GM21576 (cell line): ENCODE measurements at regions not wholly inside any gene's neighbourhood (a gene's known extent, or its start where the extent isn't known, plus 50 kb on each side); places are given as distances from the start of the nearest gene placed in this dataset.

Experiments used
- ATAC-seq: cut with Tn5 transposase; IDR thresholded peaks from one replicate; pipeline ENCODE4 v1.9.1; 2021; ENCODE audit warnings: mild to moderate bottlenecking, moderate library complexity; ENCODE audit not compliant: unreplicated experiment

DNA sequence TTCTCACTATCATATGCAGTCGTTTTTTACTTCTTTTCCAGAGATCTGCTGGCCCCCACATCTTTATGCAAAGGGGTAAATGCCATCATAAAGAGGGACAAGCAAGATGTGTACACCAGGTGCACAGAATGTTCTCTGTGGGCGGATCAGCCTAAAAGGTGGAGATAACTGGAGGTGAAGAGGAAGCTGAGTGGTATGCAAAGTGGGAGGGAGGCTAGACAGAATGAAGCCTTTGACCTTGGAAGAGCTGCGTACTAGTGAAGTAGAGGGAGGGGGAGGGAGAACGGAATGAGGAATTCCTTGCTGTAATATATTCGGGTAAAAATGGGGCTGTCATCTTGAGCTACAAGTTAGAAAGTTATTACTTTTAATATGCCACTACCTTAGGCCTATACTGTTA lies 287.5 kb upstream of the VRK2 start:
- no peak for ATAC-seq

GRCh38 chr2:57759822-57760300 lies 286.7 kb upstream of the VRK2 start:
- peak; percentile 93 for ATAC-seq

- peak; percentile 58 for ATAC-seq
Measured at GRCh38 chr2:57760381-57760801, 286.2 kb upstream of the VRK2 start.

DNA sequence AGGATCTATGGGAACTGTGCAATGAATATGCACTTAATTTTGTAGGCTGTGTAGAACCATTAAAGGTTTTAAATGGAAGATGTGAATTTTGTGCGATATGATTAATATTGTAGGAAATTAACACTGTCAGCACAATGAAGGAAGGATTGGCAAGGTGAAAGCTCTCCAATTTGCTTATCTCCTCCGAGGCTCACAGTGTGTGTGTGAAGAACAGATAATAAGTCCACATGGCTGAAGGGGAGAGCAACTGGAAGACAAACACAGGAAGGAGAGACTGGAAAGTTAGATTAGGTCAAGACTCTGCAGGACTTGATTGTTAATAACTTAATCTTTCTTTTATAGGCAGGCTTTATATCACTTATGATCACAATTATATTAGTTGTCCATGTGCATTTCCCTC lies 269.7 kb upstream of the VRK2 start:
- no peak for ATAC-seq

DNA sequence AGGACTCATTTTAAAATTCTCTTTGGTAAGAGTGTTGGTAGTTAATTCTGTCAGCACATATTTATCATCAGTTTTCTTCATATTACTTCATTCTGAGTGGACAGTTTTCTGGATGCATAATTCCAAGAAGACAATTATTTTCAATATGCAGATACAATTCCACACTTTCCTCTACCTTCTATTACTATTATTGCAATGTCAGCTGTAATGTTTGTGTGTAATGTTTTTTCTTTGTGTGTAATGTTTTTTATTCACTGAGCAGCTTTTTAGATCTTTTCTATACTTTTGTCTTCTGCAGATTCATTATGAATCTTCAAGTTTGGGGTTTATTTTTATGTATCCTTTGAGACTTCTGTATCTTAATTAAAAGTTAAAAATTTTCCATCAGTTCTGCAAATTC lies 264.0 kb upstream of the VRK2 start:
- no peak for ATAC-seq

DNA sequence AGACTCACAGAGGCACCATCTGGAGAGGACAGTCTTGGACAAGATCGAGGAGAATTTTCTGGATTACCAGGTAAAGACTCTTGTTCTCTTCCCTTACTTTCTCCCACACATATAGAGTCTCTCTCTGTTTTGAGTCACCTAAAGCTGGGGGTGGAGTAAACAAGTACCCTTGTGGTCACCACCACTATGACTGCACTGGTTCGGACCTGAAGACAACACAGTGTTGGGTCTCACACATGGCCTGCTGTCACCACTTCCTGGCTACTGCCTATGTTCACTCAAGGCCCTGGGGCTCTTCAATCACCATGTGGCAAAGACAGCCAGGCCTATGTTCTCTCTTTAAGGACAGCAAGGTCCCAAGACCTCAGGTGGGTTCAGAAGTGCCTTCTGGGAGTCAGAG lies 253.3 kb upstream of the VRK2 start:
- no peak for ATAC-seq

DNA sequence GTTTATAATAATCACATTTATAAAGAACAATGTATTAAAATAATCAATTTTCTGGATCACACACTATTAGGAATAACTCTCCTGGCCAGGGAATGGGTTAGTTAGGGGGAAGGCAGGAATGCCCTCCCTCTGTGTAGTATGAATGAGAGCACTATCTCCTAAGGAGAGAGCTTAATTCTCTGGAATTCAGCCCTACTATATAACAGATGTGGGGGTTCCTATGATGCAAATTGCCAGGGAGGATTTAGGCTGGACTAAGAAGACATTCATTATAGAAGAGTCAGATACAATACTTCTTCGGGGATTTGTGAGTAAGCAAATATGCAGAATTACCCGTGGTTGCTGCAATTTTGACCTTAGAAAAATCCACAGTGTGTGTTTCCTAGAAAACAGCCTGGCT lies 250.1 kb upstream of the VRK2 start:
- no peak for ATAC-seq

DNA sequence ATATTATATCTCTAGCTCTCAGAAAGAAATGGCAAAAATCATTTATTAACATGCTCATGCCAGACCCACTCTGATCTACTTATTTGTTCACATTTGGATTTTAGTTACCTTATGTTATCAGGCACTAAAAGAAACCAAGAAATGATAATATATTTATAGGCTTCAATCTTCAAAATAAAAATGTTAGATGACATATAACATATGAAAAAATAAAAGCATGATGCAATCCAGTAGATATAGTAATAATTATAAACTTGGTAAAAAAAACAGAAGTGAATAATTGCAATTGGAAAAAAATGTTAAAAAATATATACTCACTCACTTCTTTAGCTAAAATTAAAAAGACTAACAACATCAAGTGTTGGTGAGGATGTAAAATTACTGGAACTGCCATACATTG lies 248.3 kb upstream of the VRK2 start:
- no peak for ATAC-seq

- ATAC-seq = no peak
Measured at GRCh38 chr2:57802243-57802642, 244.4 kb upstream of the VRK2 start.

GRCh38 chr2:57804971-57805370 lies 241.6 kb upstream of the VRK2 start:
- ATAC-seq = no peak

DNA sequence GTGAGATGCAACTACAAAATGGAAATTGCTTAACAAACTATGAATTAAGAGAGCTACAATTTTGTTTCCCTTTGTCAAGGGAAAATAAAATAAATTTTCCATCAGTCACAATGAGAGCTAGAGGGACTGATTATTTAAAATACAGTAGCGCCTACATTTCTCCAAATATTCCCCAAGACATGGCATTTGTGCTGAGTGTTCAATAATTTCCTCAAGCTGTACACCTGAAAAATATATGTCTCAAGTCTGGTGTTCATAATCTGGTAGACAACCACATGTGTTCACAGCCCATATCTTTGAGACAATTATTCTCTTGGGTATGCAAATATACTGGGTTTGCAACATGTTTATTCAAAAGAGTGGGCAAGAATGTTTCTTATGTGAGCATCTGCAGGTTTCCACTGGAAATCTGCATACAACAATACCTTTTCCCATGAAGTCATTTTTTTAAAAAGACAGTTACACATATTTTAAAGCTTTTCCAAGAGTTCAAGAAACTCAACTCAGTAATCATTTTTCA lies 240.1 kb upstream of the VRK2 start:
- no peak for ATAC-seq

DNA sequence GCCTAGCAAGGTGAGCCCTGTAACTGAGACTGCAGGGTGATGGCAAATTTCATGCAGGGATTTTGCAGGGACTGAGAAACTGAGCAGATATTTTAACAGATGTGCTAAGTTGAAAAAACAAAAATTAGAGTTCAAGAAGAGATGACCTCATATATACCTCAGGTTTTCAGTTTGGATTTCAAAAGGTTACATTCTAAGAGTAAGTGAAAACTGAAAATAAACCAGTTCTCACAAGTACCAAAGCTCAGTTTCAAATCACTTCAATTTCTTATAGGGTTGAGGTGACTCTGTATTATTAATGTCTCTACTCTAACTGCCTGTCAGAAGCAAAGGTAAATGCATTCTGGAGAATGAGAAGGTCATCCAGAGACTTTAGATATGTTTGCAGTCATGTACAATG lies 237.4 kb upstream of the VRK2 start:
- ATAC-seq = peak; percentile 97

DNA sequence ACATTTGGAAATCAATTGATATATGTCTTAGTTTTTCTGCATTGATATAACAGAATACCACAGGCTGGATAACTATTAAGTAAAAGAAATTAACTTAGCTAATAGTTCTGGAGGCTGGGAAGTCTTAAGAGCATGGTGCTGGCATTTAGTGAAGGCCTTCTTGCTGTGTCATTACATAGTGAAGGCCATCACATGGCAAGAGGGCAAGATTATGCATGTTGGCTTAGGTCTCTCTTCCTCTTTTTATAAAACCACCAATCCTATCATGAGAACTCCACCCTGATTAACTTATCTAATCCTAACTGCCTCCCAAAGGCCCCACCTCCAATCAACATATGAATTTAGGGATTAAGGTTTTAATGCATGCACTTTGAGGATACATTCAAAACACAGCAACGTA lies 225.5 kb upstream of the VRK2 start:
- no peak for ATAC-seq

DNA sequence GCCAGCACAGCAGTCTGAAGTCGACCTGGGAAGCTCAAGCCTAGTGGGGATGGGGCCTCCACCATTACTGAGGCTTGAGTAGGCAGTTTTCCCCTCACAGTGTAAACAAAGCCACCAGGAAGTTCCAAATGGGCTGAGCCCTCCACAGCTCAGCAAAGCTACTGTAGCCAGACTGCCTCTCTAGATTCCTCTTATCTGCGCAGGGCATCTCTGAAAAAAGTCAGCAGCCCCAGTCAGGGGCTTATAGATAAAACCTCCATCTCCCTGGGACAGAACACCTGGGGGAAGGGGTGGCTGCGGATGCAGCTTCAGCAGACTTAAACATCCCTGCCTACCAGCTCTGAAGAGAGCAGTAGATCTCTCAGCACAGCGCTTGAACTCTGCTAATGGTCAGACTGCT lies 218.4 kb upstream of the VRK2 start:
- ATAC-seq = no peak

DNA sequence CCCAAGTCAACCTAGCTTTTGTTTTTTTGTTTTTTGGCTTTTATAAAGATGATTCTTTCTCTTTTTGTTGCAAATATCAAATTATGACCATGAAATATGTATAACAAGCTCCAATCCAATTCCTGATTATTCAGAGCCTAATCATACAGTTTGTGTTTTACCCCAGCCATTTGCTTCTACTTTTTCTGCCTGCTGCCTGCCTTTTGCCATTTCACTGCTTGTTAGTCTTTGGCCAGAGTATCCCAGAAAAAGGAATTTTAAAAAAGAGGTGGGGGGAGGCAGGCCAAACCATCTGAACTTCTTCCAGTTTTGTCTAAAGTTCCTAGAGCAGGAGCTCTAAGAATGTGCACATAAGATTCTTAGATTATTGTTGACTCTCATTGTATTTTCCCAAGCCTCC lies 211.9 kb upstream of the VRK2 start:
- ATAC-seq = no peak

GRCh38 chr2:57842531-57842930 lies 204.1 kb upstream of the VRK2 start:
- no peak for ATAC-seq

DNA sequence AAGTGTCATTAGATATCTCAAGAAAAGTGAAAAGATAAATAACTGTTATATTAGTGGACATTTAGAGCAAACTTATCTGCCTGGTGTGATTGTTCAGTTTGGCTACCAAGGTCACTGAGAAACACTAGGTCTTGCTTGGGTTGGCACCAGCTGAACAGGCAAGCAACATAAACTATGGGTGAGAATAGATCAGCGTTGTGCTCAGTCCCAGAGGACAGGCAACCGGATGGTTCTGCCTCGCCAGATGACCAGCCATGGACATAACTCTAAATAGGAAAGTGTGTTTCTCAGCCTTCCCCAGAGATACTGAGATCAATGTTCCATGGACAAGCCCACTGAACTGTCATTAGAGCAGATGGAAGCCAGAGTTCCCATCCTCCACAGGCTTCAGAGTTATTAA lies 203.4 kb upstream of the VRK2 start:
- ATAC-seq = no peak

DNA sequence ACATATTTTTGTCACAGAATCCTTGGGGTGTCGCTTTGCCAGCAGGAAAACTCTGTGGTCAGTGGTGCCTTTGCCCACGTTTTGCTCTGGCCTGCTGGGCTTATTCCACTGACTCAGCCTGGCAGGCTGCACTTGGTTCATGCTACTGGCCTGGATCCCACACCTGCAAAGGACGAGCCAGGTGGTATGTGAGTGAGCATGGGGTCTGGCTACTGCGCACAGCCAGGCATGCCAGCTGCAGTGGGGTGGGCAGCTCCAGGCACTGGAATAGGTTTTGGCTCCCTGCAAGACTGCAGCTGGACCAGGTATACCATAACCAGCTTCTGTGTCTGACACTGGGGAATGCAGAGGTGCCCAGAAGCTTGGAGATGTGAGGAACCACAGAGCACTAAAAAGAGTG lies 197.9 kb upstream of the VRK2 start:
- ATAC-seq = no peak

GRCh38 chr2:57849843-57850242 lies 196.8 kb upstream of the VRK2 start:
- ATAC-seq = no peak

DNA sequence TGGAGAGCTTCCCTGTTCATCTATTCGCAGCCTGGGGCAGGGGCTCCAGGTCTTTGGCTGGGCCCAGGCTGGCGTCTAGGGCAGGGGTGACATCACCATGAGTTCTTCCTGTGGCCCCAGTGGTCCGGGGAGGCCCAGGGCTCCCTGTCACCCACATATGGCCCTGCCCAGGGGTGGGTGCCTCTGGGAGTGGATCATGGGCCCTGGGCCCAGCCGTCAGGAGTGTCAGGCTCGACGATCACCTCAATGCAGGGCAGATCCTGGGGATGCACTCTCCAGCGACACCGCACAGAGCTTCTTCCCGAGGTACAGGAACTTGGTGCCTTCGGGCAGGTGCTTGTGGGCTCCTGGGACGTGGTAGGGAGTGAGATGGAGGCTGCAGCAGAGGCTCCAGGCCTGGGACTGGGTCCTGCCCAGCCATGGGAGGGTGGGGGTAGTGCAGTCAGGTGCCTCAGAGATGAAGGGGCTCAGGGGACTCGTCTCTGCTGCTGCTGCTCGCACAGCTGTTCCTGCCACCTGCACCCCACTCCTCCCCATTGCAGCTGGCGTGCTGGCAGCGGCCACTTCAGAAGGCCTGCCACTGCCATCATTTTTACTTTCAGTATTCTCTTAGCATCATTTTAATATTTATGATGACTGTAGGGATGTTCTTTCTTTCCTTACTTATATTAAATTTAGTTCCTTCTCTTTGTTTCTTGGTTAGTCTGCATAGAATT lies 196.0 kb upstream of the VRK2 start:
- no peak for ATAC-seq

DNA sequence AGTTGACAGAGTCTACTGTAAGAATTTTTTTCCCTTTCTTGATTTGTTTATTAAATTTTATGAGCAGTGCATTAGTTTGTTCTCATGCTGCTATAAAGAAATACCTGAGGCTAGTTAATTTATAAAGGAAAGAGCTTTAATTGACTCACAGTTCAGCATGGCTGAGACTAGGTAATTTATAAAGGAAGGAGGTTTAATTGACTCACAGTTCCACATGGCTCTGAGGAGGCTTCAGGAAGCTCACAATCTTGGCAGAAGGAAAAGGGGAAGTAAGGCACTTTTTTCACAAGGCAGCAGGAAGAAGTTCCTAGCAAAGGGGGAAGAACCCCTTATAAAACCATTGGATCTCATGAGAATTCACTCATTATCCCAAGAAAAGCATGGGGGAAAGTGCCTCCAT lies 191.4 kb upstream of the VRK2 start:
- no peak for ATAC-seq

DNA sequence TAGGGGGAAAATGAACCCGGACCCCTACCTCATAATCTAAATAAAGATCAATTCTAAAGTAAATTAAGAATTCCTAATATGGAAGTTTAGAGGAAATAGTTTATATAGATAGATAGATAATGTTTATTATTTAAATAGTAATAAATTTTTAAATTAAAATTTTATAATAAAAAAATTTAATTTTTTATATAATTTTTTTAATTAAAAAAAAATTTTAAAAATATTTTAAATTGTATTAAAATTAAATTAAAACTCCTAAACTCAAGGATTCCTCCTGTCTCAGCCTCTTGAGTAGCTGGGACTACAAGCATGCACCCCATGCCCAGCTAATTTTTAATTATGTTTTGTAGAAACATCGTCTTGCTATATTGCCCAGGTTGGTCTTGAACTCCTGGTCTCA lies 186.9 kb upstream of the VRK2 start:
- no peak for ATAC-seq

DNA sequence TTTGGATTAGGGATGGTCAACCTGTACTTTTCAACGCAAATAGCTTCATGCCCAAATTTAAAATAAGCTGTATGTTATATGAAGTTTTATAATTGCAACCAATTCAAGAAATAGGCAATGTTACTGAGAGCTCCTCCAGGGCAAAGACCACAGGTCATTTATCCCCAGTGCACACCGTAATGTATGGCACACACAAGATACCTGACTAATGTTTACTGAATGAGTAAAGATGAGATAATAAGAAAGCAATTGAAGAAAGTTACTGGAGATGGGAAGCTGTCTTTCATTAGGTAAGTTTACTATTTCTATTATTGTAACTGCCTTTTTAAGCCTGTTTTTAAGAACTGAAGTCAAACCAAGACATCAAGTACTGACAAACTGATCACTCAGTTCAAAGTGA lies 184.5 kb upstream of the VRK2 start:
- no peak for ATAC-seq
